Prostate gland (tissue), 2 donors: ENCODE measurements at regions not wholly inside any gene's neighbourhood (a gene's known extent, or its start where the extent isn't known, plus 50 kb on each side); places are given as distances from the start of the nearest gene placed in this dataset.

Experiments used
- DNase-seq: peaks from one replicate; pipeline ENCODE4 v3.0.0-alpha.2; 2019; ENCODE audit warnings: low spot score
- H3K27ac ChIP-seq, 2 donors: fragments of 200-600 bp; sonication (generic); 2 replicates each; pipeline ENCODE4 v1.5.1; 2017 to 2019
- H3K27me3 ChIP-seq: fragments of 200-600 bp; sonication (generic); replicated peaks from 2 replicates; pipeline ENCODE4 v1.5.1; 2019; ENCODE audit not compliant: insufficient read depth
- H3K36me3 ChIP-seq, 2 donors: fragments of 200-600 bp; sonication (generic); 1 replicate in 1 of 2; 2 replicates in 1 of 2; pipeline versions ENCODE4 v1.5.1 to v1.8.1; 2017 to 2019
- H3K4me1 ChIP-seq: fragments of 200-600 bp; sonication (generic); replicated peaks from 2 replicates; pipeline ENCODE4 v1.5.1; 2019
- H3K4me3 ChIP-seq, 2 donors: fragments of 200-600 bp; sonication (generic); 2 replicates each; pipeline ENCODE4 v1.5.1; 2017 to 2019
- H3K9me3 ChIP-seq: fragments of 200-600 bp; sonication (generic); 2 replicates; pipeline ENCODE4 v1.5.1; 2017
- POLR2A ChIP-seq: fragments of 450-650 bp; IDR thresholded peaks from one replicate; pipeline ENCODE4 v1.6.1; 2016; ENCODE audit warnings: antibody characterized with exemption, mild to moderate bottlenecking
- POLR2AphosphoS5 ChIP-seq: sonication (generic); formaldehyde crosslinking; IDR thresholded peaks from one replicate; pipeline ENCODE4 v1.6.1; 2017; ENCODE audit warnings: antibody characterized with exemption
- WGBS: methylation state at CpG from one replicate; pipeline ENCODE4 v1.1.5; 2018; 5-methylcytosine and 5-hydroxymethylcytosine counted together
- intact Hi-C: fragments of 100-400 bp; cut with DNase I; formaldehyde crosslinking; loops from one replicate; pipeline ENCODE4 v1.14.2; 2022
- TF ChIP-seq, protein P1 (sequence below), 4 experiments: fragments of 200-600 bp in 2 of 4; fragments of 450-650 bp in 2 of 4; sonication (generic) in 2 of 4; IDR thresholded peaks; 1 replicate in 3 of 4; 2 replicates in 1 of 4; pipeline ENCODE4 v1.5.1; 2016 to 2019; ENCODE audit warnings: antibody characterized with exemption in 4 of 4, mild to moderate bottlenecking in 2 of 4, moderate library complexity in 2 of 4

DNA sequence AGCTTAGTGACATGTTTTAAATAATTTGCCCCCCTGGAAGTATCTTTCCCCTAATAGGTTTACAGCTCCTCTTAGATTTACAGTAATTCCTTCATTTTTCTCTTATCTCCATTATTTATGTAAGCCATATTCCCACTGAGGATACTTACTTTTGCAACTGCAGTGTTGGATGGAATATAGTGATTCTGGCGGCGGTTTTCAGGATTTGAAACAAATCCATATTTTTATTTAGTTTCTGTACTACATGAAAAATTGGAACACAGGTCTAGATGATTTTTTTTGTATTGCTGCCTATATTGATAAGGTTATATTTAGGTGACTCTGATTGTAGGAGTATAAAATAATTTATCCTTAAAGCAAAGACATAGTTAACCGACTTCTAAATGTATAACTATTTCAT, 391.6 kb upstream of the SUCLG2 start:
- no peak for DNase-seq
- H3K27ac ChIP-seq: no peak overlapping the region
- H3K27me3 ChIP-seq: no peaks in the 10 kb centered on the region
- no peak overlapping the region for H3K4me3 ChIP-seq
- WGBS: 82% methylated on average over 3 of the region's 3 CpGs
- H3K4me1 ChIP-seq: no peaks in the 10 kb centered on the region
- no peaks in the 10 kb centered on the region for H3K9me3 ChIP-seq
- TF ChIP-seq POLR2AphosphoS5 (no peak), POLR2A (no peak)
- TF ChIP-seq, protein P1, sequence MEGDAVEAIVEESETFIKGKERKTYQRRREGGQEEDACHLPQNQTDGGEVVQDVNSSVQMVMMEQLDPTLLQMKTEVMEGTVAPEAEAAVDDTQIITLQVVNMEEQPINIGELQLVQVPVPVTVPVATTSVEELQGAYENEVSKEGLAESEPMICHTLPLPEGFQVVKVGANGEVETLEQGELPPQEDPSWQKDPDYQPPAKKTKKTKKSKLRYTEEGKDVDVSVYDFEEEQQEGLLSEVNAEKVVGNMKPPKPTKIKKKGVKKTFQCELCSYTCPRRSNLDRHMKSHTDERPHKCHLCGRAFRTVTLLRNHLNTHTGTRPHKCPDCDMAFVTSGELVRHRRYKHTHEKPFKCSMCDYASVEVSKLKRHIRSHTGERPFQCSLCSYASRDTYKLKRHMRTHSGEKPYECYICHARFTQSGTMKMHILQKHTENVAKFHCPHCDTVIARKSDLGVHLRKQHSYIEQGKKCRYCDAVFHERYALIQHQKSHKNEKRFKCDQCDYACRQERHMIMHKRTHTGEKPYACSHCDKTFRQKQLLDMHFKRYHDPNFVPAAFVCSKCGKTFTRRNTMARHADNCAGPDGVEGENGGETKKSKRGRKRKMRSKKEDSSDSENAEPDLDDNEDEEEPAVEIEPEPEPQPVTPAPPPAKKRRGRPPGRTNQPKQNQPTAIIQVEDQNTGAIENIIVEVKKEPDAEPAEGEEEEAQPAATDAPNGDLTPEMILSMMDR (IDR thresholded peaks at IDR 0.05): no peak
- intact Hi-C loops: no loop called here
- H3K36me3 ChIP-seq: no peaks in the 10 kb centered on the region

GRCh38 chr3:68033867-68034266, 379.5 kb upstream of the SUCLG2 start:
- intact Hi-C loops: no loop called here
- Histone ChIP-seq H3K27me3 (no peaks in the 10 kb centered on the region), H3K27ac (no peak overlapping the region), H3K9me3 (no peaks in the 10 kb centered on the region), H3K4me3 (no peak overlapping the region), H3K4me1 (peaks cover 2% of the 10 kb centered on the region), H3K36me3 (no peaks in the 10 kb centered on the region)
- no peak for TF ChIP-seq POLR2AphosphoS5
- TF ChIP-seq, protein P1 (IDR thresholded peaks at IDR 0.05): no peak
- no peak for TF ChIP-seq POLR2A
- DNase-seq: no peak
- 92% methylated on average over 2 of the region's 2 CpGs for WGBS

DNA sequence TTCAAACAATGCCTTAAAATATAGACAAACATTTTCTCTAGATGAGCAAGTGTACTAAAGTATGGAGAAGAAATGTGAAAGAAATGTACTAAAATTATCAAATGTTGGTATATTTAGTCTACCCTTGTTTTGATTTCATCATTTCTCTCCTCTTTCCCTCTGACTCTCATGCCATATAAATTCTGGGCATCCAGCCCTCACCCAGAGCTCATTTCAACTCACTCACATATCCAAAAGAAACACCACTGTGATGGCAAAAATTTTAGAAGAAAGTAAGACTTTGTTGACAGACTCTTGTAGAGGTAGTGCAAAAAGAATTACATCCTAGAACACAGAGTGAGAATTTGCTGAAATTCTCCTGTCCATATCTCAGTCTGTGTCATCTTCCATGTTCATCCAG, 377.8 kb upstream of the SUCLG2 start:
- Histone ChIP-seq H3K9me3 (no peaks in the 10 kb centered on the region), H3K27me3 (no peaks in the 10 kb centered on the region), H3K27ac (no peak overlapping the region), H3K4me1 (peaks cover 2% of the 10 kb centered on the region), H3K36me3 (no peaks in the 10 kb centered on the region), H3K4me3 (no peak overlapping the region)
- intact Hi-C loops: no loop called here
- DNase-seq: no peak
- TF ChIP-seq, protein P1 (IDR thresholded peaks at IDR 0.05): no peak
- no peak for TF ChIP-seq POLR2AphosphoS5
- TF ChIP-seq POLR2A: no peak

DNA sequence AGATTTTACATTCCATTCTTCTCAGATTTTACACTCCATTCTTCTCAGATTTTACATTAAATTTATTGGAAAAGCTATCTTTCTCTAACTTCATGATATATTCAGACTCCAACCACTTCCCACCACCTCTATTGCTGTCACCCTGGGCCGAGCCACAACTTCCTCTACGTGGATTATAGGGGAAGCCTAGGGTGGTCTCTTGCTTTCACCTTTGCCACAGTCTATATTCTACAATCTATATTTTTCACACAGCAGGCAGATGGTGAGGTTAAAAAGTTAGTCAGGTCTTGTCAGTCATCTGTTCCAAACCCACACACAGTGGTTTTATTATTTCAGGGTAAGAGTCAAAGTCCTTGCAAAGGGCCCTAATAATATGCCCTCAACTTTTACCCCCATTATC, 370.8 kb upstream of the SUCLG2 start:
- no peak for DNase-seq
- Histone ChIP-seq H3K4me3 (no peak overlapping the region), H3K4me1 (no peaks in the 10 kb centered on the region), H3K27ac (no peak overlapping the region), H3K36me3 (no peaks in the 10 kb centered on the region), H3K9me3 (no peaks in the 10 kb centered on the region), H3K27me3 (no peaks in the 10 kb centered on the region)
- TF ChIP-seq, protein P1 (IDR thresholded peaks at IDR 0.05): no peak
- TF ChIP-seq POLR2AphosphoS5 (no peak), POLR2A (no peak)
- WGBS: 85% methylated on average over 2 of the region's 2 CpGs
- intact Hi-C loops: no loop called here

- no peak overlapping the region for H3K27ac ChIP-seq
- no peaks in the 10 kb centered on the region for H3K27me3 ChIP-seq
- TF ChIP-seq POLR2AphosphoS5 (no peak), POLR2A (no peak)
- TF ChIP-seq, protein P1 (IDR thresholded peaks at IDR 0.05): no peak
- no peaks in the 10 kb centered on the region for H3K9me3 ChIP-seq
- H3K36me3 ChIP-seq: no peaks in the 10 kb centered on the region
- no peak for DNase-seq
- no peaks in the 10 kb centered on the region for H3K4me1 ChIP-seq
- WGBS: 65% methylated on average over 1 of the region's 1 CpG
- no peak overlapping the region for H3K4me3 ChIP-seq
- intact Hi-C loops: no loop called here
Observed at GRCh38 chr3:68019876-68020275, 365.5 kb upstream of the SUCLG2 start.
